H1 (cell line): ENCODE measurements at regions not wholly inside any gene's neighbourhood (a gene's known extent, or its start where the extent isn't known, plus 50 kb on each side); places are given as distances from the start of the nearest gene placed in this dataset.
"Not testable (repeated sequence)": the region's sequence is repeated elsewhere in the genome, so short reads cannot be mapped to it uniquely, and the experiment has no call there.

Experiments
- CTCF ChIA-PET: fragments of 300-600 bp; sonication (Branson Sonifier 250); formaldehyde crosslinking; loops from one replicate; lab custom pipeline; 2021; ENCODE audit not compliant: partially characterized antibody; lab: Charles Lee
- POLR2A ChIA-PET: fragments of 300-600 bp; sonication (Branson Sonifier 250); formaldehyde crosslinking; loops from one replicate; lab custom pipeline; 2021; ENCODE audit warnings: inconsistent platforms; ENCODE audit not compliant: partially characterized antibody; lab: Charles Lee
- DNase-seq, 2 experiments: peaks; one replicate each; pipeline versions ENCODE4 v3.0.0 to v3.0.0-alpha.2; 2010 to 2022; ENCODE audit warnings: low spot score in 2 of 2, low read depth in 1 of 2, mixed read lengths in 1 of 2
- FAIRE-seq: peaks from 2 replicates; lab custom pipeline; 2011; peaks lifted over from hg19 to GRCh38; lab: Jason Lieb, UNC
- H2AFZ ChIP-seq: 2 replicates; pipeline ENCODE4 v1.8.1; 2012; ENCODE audit warnings: low read length, inconsistent platforms
- H2AK5ac ChIP-seq: 2 replicates; pipeline ENCODE4 v1.6.1; 2013; ENCODE audit warnings: low read depth, low read length
- H2BK120ac ChIP-seq: replicated peaks from 2 replicates; pipeline ENCODE3; 2013; ENCODE audit warnings: low read depth, low read length, inconsistent platforms
- H2BK12ac ChIP-seq: 2 replicates; pipeline ENCODE4 v1.6.1; 2013; ENCODE audit warnings: low read depth, low read length
- H2BK15ac ChIP-seq: 2 replicates; pipeline ENCODE4 v1.6.1; 2013; ENCODE audit warnings: low read length
- H2BK20ac ChIP-seq: 2 replicates; pipeline ENCODE4 v1.6.1; 2013; ENCODE audit warnings: low read length
- H2BK5ac ChIP-seq: 2 replicates; pipeline ENCODE4 v1.6.1; 2013; ENCODE audit warnings: low read depth, low read length
- H3K14ac ChIP-seq: 2 replicates; pipeline ENCODE4 v1.6.1; 2013; ENCODE audit warnings: inconsistent platforms; ENCODE audit not compliant: insufficient read length
- H3K18ac ChIP-seq: 2 replicates; pipeline ENCODE4 v1.6.1; 2013; ENCODE audit warnings: low read length; ENCODE audit errors: extremely low read depth
- H3K23ac ChIP-seq: 2 replicates; pipeline ENCODE4 v1.6.1; 2013; ENCODE audit warnings: inconsistent platforms; ENCODE audit not compliant: insufficient read length
- H3K23me2 ChIP-seq: 2 replicates; pipeline ENCODE4 v1.6.1; 2013; ENCODE audit warnings: low read depth, low read length
- H3K27ac ChIP-seq: 2 replicates; pipeline ENCODE4 v1.6.1; 2011; ENCODE audit warnings: low read depth, low read length, inconsistent platforms
- H3K27me3 ChIP-seq, 4 experiments: replicated peaks in 1 of 4; 1 replicate in 1 of 4; 2 replicates in 3 of 4; pipeline versions ENCODE4 v1.6.1 to v1.8.1; 2011 to 2013; ENCODE audit warnings: low read length in 3 of 4, mild to moderate bottlenecking in 3 of 4, inconsistent platforms in 2 of 4, mixed read lengths in 2 of 4, moderate library complexity in 1 of 4; ENCODE audit not compliant: control insufficient read depth in 3 of 4, insufficient read depth in 3 of 4; ENCODE audit errors: extremely low read depth in 1 of 4
- H3K36me3 ChIP-seq, 4 experiments: 2 replicates each; pipeline versions ENCODE4 v1.6.1 to v1.8.1; 2011 to 2013; ENCODE audit warnings: mild to moderate bottlenecking in 4 of 4, low read length in 3 of 4, moderate library complexity in 2 of 4, control low read depth in 1 of 4, inconsistent platforms in 1 of 4; ENCODE audit not compliant: insufficient read depth in 4 of 4, control insufficient read depth in 2 of 4
- H3K4ac ChIP-seq: replicated peaks from 2 replicates; pipeline ENCODE3; 2013; ENCODE audit warnings: low read length, low read depth, mixed read lengths, inconsistent platforms; ENCODE audit not compliant: insufficient read length
- H3K4me1 ChIP-seq, 4 experiments: replicated peaks in 1 of 4; 1 replicate in 1 of 4; 2 replicates in 3 of 4; pipeline versions ENCODE4 v1.6.1 to v1.8.1; 2011 to 2013; ENCODE audit warnings: low read length in 3 of 4, inconsistent platforms in 2 of 4, mixed read lengths in 1 of 4; ENCODE audit not compliant: insufficient read depth in 4 of 4, control insufficient read depth in 3 of 4
- H3K4me2 ChIP-seq, 2 experiments: 2 replicates each; pipeline versions ENCODE4 v1.6.1 to v1.8.1; 2011 to 2013; ENCODE audit warnings: low read depth in 2 of 2, low read length in 2 of 2, control low read depth in 1 of 2, inconsistent platforms in 1 of 2, mild to moderate bottlenecking in 1 of 2; ENCODE audit not compliant: insufficient read depth in 1 of 2
- H3K4me3 ChIP-seq, 4 experiments: fragments of 200-600, 300-600 bp in 1 of 4; sonication (generic), shearing (Covaris generic), sonication (Bioruptor Twin) in 1 of 4; 2 replicates each; pipeline versions ENCODE4 v1.5.1 to v1.8.1; 2011 to 2016; ENCODE audit warnings: low read length in 4 of 4, low read depth in 3 of 4, control low read depth in 2 of 4, inconsistent platforms in 2 of 4, mild to moderate bottlenecking in 2 of 4, mixed read lengths in 1 of 4, moderate library complexity in 1 of 4; ENCODE audit not compliant: insufficient read depth in 2 of 4; ENCODE audit errors: extremely low read depth in 1 of 4
- H3K56ac ChIP-seq: replicated peaks from 2 replicates; pipeline ENCODE3; 2013; ENCODE audit warnings: low read depth, mild to moderate bottlenecking, mixed read lengths, low read length, inconsistent platforms; ENCODE audit not compliant: insufficient read length
- H3K79me1 ChIP-seq: 2 replicates; pipeline ENCODE4 v1.6.1; 2013; ENCODE audit warnings: low read depth, low read length, control low read depth
- H3K79me2 ChIP-seq, 2 experiments: 2 replicates each; pipeline versions ENCODE4 v1.6.1 to v1.8.1; 2012 to 2013; ENCODE audit warnings: low read length in 2 of 2, mild to moderate bottlenecking in 2 of 2, inconsistent platforms in 1 of 2; ENCODE audit not compliant: insufficient read depth in 2 of 2, control insufficient read depth in 1 of 2
- H3K9ac ChIP-seq, 4 experiments: replicated peaks in 1 of 4; 1 replicate in 1 of 4; 2 replicates in 3 of 4; pipeline versions ENCODE4 v1.6.1 to v1.8.1; 2011 to 2013; ENCODE audit warnings: low read depth in 3 of 4, low read length in 3 of 4, control low read depth in 2 of 4, mild to moderate bottlenecking in 2 of 4, moderate library complexity in 2 of 4, inconsistent platforms in 1 of 4; ENCODE audit errors: extremely low read depth in 1 of 4
- H3K9me3 ChIP-seq, 2 experiments: 2 replicates each; pipeline versions ENCODE4 v1.6.1 to v1.8.1; 2012 to 2013; ENCODE audit warnings: mild to moderate bottlenecking in 2 of 2, moderate library complexity in 2 of 2, control low read depth in 1 of 2, inconsistent platforms in 1 of 2, low read depth in 1 of 2, low read length in 1 of 2, mixed read lengths in 1 of 2; ENCODE audit not compliant: insufficient read depth in 2 of 2
- H4K20me1 ChIP-seq, 2 experiments: replicated peaks in 1 of 2; 2 replicates each; pipeline versions ENCODE3 to v1.8.1; 2011 to 2013; ENCODE audit warnings: inconsistent platforms in 2 of 2, low read length in 2 of 2, mild to moderate bottlenecking in 1 of 2; ENCODE audit not compliant: insufficient read depth in 2 of 2, control insufficient read depth in 1 of 2
- H4K5ac ChIP-seq: 2 replicates; pipeline ENCODE4 v1.6.1; 2013; ENCODE audit warnings: low read length, low read depth, mixed read lengths, inconsistent platforms; ENCODE audit not compliant: insufficient read length
- H4K8ac ChIP-seq: 2 replicates; pipeline ENCODE4 v1.8.0; 2013; ENCODE audit warnings: mild to moderate bottlenecking, moderate library complexity, low read length, inconsistent platforms; ENCODE audit not compliant: insufficient read depth; ENCODE audit errors: extremely low read depth
- H4K91ac ChIP-seq: replicated peaks from 2 replicates; pipeline ENCODE3; 2013; ENCODE audit warnings: low read length, mixed read lengths, inconsistent platforms; ENCODE audit not compliant: insufficient read length
- BACH1 ChIP-seq: IDR thresholded peaks from 2 replicates; pipeline ENCODE4 v1.6.1; 2012; ENCODE audit warnings: low read length, improper control_type of control experiment
- CBX5 ChIP-seq: fragments of 300-800, 300-1000 bp; sonication (generic); IDR thresholded peaks from 2 replicates; pipeline ENCODE4 v1.7.1; 2016; ENCODE audit warnings: antibody characterized with exemption, low read length, low read depth
- CTBP2 ChIP-seq: IDR thresholded peaks from 2 replicates; pipeline ENCODE4 v1.7.0; 2011; ENCODE audit warnings: borderline replicate concordance, mild to moderate bottlenecking, moderate library complexity, mixed read lengths, low read length; ENCODE audit not compliant: insufficient read depth, insufficient read length
- GABPA ChIP-seq: IDR thresholded peaks from 2 replicates; pipeline ENCODE4 v1.6.1; 2011; ENCODE audit warnings: mild to moderate bottlenecking, low read length, moderate library complexity, borderline replicate concordance; ENCODE audit not compliant: insufficient read depth
- NANOG ChIP-seq: IDR thresholded peaks from 2 replicates; pipeline ENCODE4 v1.6.1; 2011; ENCODE audit warnings: low read length, low read depth, mild to moderate bottlenecking, inconsistent platforms; ENCODE audit not compliant: insufficient read depth, poor library complexity, severe bottlenecking
- RBBP5 ChIP-seq: IDR thresholded peaks from 2 replicates; pipeline ENCODE4 v1.7.1; 2012; ENCODE audit warnings: low read depth, mild to moderate bottlenecking, inconsistent platforms, low read length, moderate library complexity, borderline replicate concordance
- SRF ChIP-seq: IDR thresholded peaks from 2 replicates; pipeline ENCODE4 v1.6.1; 2011; ENCODE audit warnings: mild to moderate bottlenecking, low read depth, low read length, moderate library complexity
- WGBS, 2 experiments: shearing (Covaris generic) in 1 of 2; methylation state at CpG; one replicate each; pipeline versions ENCODE4 v1.1.6 to v1.1.7; 2013 to 2015; ENCODE audit warnings: low lambda C conversion rate in 2 of 2, mixed read lengths in 2 of 2, inconsistent platforms in 1 of 2, low coverage in 1 of 2, missing lambda C conversion rate in 1 of 2; ENCODE audit not compliant: insufficient replicate concordance in 2 of 2, insufficient coverage in 1 of 2, insufficient read length in 1 of 2; ENCODE audit errors: extremely low coverage in 1 of 2, missing lambda C conversion rate in 1 of 2; 5-methylcytosine and 5-hydroxymethylcytosine counted together

GRCh38 chr6:934686-935085 lies 241.7 kb upstream of the EXOC2 start (continued):
- TF ChIP-seq CBX5 (no peak), SRF (no peak), CTBP2 (no peak), RBBP5 (no peak), GABPA (no peak), NANOG (no peak), BACH1 (no peak)

- H4K91ac ChIP-seq, H3K9me3 ChIP-seq, H3K23ac ChIP-seq, H3K4me1 ChIP-seq, H4K8ac ChIP-seq, H2AFZ ChIP-seq, H3K4me2 ChIP-seq, H3K4me3 ChIP-seq, H3K18ac ChIP-seq, H2BK20ac ChIP-seq, H2BK12ac ChIP-seq, H2BK15ac ChIP-seq, H3K4ac ChIP-seq, FAIRE-seq, H2BK5ac ChIP-seq, H3K79me2 ChIP-seq, H2AK5ac ChIP-seq, H3K27me3 ChIP-seq, H3K79me1 ChIP-seq, H3K36me3 ChIP-seq, H3K14ac ChIP-seq, DNase-seq, H4K20me1 ChIP-seq, H2BK120ac ChIP-seq, POLR2A ChIA-PET, H3K9ac ChIP-seq, H3K23me2 ChIP-seq, H4K5ac ChIP-seq, H3K56ac ChIP-seq, H3K27ac ChIP-seq: not testable (repeated sequence)
- CTCF ChIA-PET: interaction anchor here (1.1 kb wide), 1 partner anchor 8 kb away, joined by 3 read pairs; no protein-coding TSS in a partner anchor
- WGBS, 2 experiments: 86% methylated on average over 4 of the region's 4 CpGs; no CpG with 5 or more reads in 1 of the 2 experiments
Measured at GRCh38 chr6:931919-932318, 239.0 kb upstream of the EXOC2 start.
